Stomach (tissue), 8 donors: ENCODE measurements at regions not wholly inside any gene's neighbourhood (a gene's known extent, or its start where the extent isn't known, plus 50 kb on each side); places are given as distances from the start of the nearest gene placed in this dataset.

Source experiments
- DNase-seq, 2 donors: peaks; one replicate each; pipeline versions ENCODE4 v3.0.0 to v3.0.0-alpha.2; 2013 to 2019
- H3K27ac ChIP-seq, 5 donors: fragments of 200-600 bp in 4 of 5; sonication (generic) in 4 of 5; one replicate each; pipeline ENCODE4 v1.5.1; 2013 to 2019; ENCODE audit warnings: mild to moderate bottlenecking in 1 of 5, moderate library complexity in 1 of 5
- H3K27me3 ChIP-seq, 3 donors: fragments of 200-600 bp; sonication (generic); one replicate each; pipeline ENCODE4 v1.5.1; 2017 to 2019; ENCODE audit warnings: mixed run types in 1 of 3
- H3K36me3 ChIP-seq, 4 donors: fragments of 200-600 bp; sonication (generic); 1 replicate in 3 of 4; 2 replicates in 1 of 4; pipeline ENCODE4 v1.5.1; 2016 to 2019
- H3K4me1 ChIP-seq, 4 donors: fragments of 200-600 bp; sonication (generic); one replicate each; pipeline ENCODE4 v1.5.1; 2016 to 2019
- H3K4me3 ChIP-seq, 4 donors: fragments of 200-600 bp; sonication (generic) in 3 of 4; one replicate each; pipeline ENCODE4 v1.5.1; 2016 to 2019; ENCODE audit warnings: mild to moderate bottlenecking in 1 of 4
- H3K9me3 ChIP-seq, 4 donors: fragments of 200-600 bp; sonication (generic); one replicate each; pipeline ENCODE4 v1.5.1; 2016 to 2019
- EP300 ChIP-seq: sonication (generic); formaldehyde crosslinking; IDR thresholded peaks from one replicate; pipeline ENCODE4 v1.6.1; 2017; ENCODE audit warnings: antibody characterized with exemption
- POLR2A ChIP-seq, 4 donors: fragments of 450-650 bp; IDR thresholded peaks; one replicate each; pipeline ENCODE4 v1.6.1; 2016; ENCODE audit warnings: antibody characterized with exemption in 4 of 4, control low read depth in 2 of 4, mild to moderate bottlenecking in 1 of 4, moderate library complexity in 1 of 4
- POLR2AphosphoS5 ChIP-seq, 3 donors: sonication (generic); formaldehyde crosslinking; IDR thresholded peaks; one replicate each; pipeline ENCODE4 v1.6.1; 2016; ENCODE audit warnings: antibody characterized with exemption in 3 of 3
- WGBS, 5 donors: extraction: QIAGEN DNeasy Blood & Tissue Kit in 3 of 5; methylation state at CpG; one replicate each; pipeline versions ENCODE4 v1.1.5 to v1.1.7; 2013 to 2018; 5-methylcytosine and 5-hydroxymethylcytosine counted together
- intact Hi-C: fragments of 100-400 bp; cut with DNase I; formaldehyde crosslinking; loops from one replicate; pipeline ENCODE4 v1.15.1; 2023; ENCODE audit warnings: low total_unique reads
- TF ChIP-seq, protein P1 (sequence below), 7 experiments: fragments of 450-650 bp in 4 of 7; fragments of 200-600 bp in 3 of 7; sonication (generic) in 3 of 7; IDR thresholded peaks; one replicate each; pipeline ENCODE4 v1.5.1; 2016 to 2019; ENCODE audit warnings: antibody characterized with exemption in 7 of 7, control low read depth in 2 of 7, mild to moderate bottlenecking in 1 of 7
- donor health status: healthy with polysubstance abuse.
- donor health status: Bipolar disorder and iron deficiency.
- donor health status: healthy.

- no peak overlapping the region for H3K4me3 ChIP-seq
- H3K27ac ChIP-seq: no peak overlapping the region
- peaks cover 0 to 7% (median 0%) of the 10 kb centered on the region in 4 donors for H3K4me1 ChIP-seq
- TF ChIP-seq POLR2AphosphoS5 (IDR thresholded peaks at IDR 0.05): no peak
- TF ChIP-seq POLR2A (IDR thresholded peaks at IDR 0.05): no peak
- TF ChIP-seq, protein P1, sequence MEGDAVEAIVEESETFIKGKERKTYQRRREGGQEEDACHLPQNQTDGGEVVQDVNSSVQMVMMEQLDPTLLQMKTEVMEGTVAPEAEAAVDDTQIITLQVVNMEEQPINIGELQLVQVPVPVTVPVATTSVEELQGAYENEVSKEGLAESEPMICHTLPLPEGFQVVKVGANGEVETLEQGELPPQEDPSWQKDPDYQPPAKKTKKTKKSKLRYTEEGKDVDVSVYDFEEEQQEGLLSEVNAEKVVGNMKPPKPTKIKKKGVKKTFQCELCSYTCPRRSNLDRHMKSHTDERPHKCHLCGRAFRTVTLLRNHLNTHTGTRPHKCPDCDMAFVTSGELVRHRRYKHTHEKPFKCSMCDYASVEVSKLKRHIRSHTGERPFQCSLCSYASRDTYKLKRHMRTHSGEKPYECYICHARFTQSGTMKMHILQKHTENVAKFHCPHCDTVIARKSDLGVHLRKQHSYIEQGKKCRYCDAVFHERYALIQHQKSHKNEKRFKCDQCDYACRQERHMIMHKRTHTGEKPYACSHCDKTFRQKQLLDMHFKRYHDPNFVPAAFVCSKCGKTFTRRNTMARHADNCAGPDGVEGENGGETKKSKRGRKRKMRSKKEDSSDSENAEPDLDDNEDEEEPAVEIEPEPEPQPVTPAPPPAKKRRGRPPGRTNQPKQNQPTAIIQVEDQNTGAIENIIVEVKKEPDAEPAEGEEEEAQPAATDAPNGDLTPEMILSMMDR (IDR thresholded peaks at IDR 0.05): no peak
- TF ChIP-seq EP300: no peak
- no peaks in the 10 kb centered on the region for H3K36me3 ChIP-seq
- no peaks in the 10 kb centered on the region for H3K27me3 ChIP-seq
- intact Hi-C loops: no loop called here
- H3K9me3 ChIP-seq: no peaks in the 10 kb centered on the region
- DNase-seq: no peak
Observed at GRCh38 chr7:25407053-25407452, 178.8 kb upstream of the NPVF start.

DNA sequence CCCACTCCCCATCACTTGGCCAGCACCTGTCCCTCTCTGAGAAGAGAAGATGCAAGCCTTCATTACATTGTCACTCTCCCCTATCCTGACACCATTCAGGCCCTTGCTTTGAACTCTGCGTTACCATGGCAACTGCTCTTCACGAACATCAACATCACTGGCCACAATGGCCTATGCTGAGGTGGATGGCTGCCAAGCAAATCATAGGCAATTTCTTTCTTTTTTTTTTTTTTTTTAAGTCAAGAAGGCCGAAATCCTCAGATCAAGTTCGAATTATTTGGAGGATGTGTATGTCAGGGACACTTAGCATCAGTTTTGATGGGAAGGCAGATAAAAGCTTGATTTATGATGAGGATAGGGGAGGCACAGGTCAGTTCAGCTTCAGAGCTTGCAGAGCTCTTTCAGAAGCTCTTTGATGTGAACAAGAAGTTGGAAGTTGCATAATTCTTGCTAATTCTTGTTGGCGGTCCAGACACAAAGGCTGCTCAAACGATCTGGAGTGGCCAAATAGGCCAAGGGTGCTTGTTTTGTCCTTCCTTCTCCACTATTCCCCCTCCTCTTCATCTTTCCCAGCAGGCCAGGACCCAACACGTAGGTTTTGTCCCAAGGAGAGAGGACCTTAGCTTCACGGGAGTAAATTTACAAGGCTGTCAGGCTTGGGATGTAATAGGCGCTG is 179.9 kb upstream of the NPVF start:
- Histone ChIP-seq H3K4me3 (no peak overlapping the region), H3K36me3 (no peaks in the 10 kb centered on the region), H3K9me3 (no peaks in the 10 kb centered on the region), H3K27me3 (no peaks in the 10 kb centered on the region), H3K27ac (no peak overlapping the region), H3K4me1 (peaks cover 0 to 7% (median 0%) of the 10 kb centered on the region in 4 donors)
- intact Hi-C loops: no loop called here
- no peak for TF ChIP-seq POLR2A (IDR thresholded peaks at IDR 0.05)
- no peak for TF ChIP-seq EP300
- TF ChIP-seq POLR2AphosphoS5 (IDR thresholded peaks at IDR 0.05): no peak
- TF ChIP-seq, protein P1 (IDR thresholded peaks at IDR 0.05): no peak
- 69 to 83% (median 78%) methylated on average over 9 of the region's 9 CpGs for WGBS, 5 donors
- no peak for DNase-seq

GRCh38 chr7:25408876-25409275 is 180.6 kb upstream of the NPVF start:
- no peaks in the 10 kb centered on the region for H3K36me3 ChIP-seq
- 75 to 84% (median 79%) methylated on average over 6 of the region's 6 CpGs for WGBS, 5 donors
- intact Hi-C loops: no loop called here

GRCh38 chr7:25409897-25410636 is 181.8 kb upstream of the NPVF start:
- H3K27me3 ChIP-seq: no peaks in the 10 kb centered on the region
- no peak overlapping the region for H3K27ac ChIP-seq
- H3K4me1 ChIP-seq: peaks cover 0 to 6% (median 0%) of the 10 kb centered on the region in 4 donors
- no peaks in the 10 kb centered on the region for H3K36me3 ChIP-seq
- H3K4me3 ChIP-seq: no peak overlapping the region
- DNase-seq: no peak
- WGBS, 5 donors: 64 to 73% (median 68%) methylated on average over 6 of the region's 6 CpGs
- no peaks in the 10 kb centered on the region for H3K9me3 ChIP-seq
- intact Hi-C loops: no loop called here
- TF ChIP-seq EP300 (no peak), POLR2A (IDR thresholded peaks at IDR 0.05) (no peak), POLR2AphosphoS5 (IDR thresholded peaks at IDR 0.05) (no peak)
- TF ChIP-seq, protein P1 (IDR thresholded peaks at IDR 0.05): no peak

More at GRCh38 chr7:25408876-25409275, 180.6 kb upstream of the NPVF start:
- H3K27ac ChIP-seq: no peak overlapping the region
- H3K4me3 ChIP-seq: no peak overlapping the region
- peak in 1 of 2 donors; percentile 59 for DNase-seq
- H3K9me3 ChIP-seq: no peaks in the 10 kb centered on the region
- peaks cover 0 to 7% (median 0%) of the 10 kb centered on the region in 4 donors for H3K4me1 ChIP-seq
- no peak for TF ChIP-seq EP300
- TF ChIP-seq POLR2A (IDR thresholded peaks at IDR 0.05): no peak
- TF ChIP-seq, protein P1 (IDR thresholded peaks at IDR 0.05): no peak
- TF ChIP-seq POLR2AphosphoS5 (IDR thresholded peaks at IDR 0.05): no peak
- H3K27me3 ChIP-seq: no peaks in the 10 kb centered on the region
